H1 (cell line): ENCODE measurements at regions not wholly inside any gene's neighbourhood (a gene's known extent, or its start where the extent isn't known, plus 50 kb on each side); places are given as distances from the start of the nearest gene placed in this dataset.

ENCODE experiments used
- CTCF ChIA-PET: fragments of 300-600 bp; sonication (Branson Sonifier 250); formaldehyde crosslinking; loops from one replicate; lab custom pipeline; 2021; ENCODE audit not compliant: partially characterized antibody; lab: Charles Lee
- POLR2A ChIA-PET: fragments of 300-600 bp; sonication (Branson Sonifier 250); formaldehyde crosslinking; loops from one replicate; lab custom pipeline; 2021; ENCODE audit warnings: inconsistent platforms; ENCODE audit not compliant: partially characterized antibody; lab: Charles Lee
- DNase-seq, 2 experiments: peaks; one replicate each; pipeline versions ENCODE4 v3.0.0 to v3.0.0-alpha.2; 2010 to 2022; ENCODE audit warnings: low spot score in 2 of 2, low read depth in 1 of 2, mixed read lengths in 1 of 2
- FAIRE-seq: peaks from 2 replicates; lab custom pipeline; 2011; peaks lifted over from hg19 to GRCh38; lab: Jason Lieb, UNC
- H2AFZ ChIP-seq: 2 replicates; pipeline ENCODE4 v1.8.1; 2012; ENCODE audit warnings: low read length, inconsistent platforms
- H2AK5ac ChIP-seq: 2 replicates; pipeline ENCODE4 v1.6.1; 2013; ENCODE audit warnings: low read depth, low read length
- H2BK120ac ChIP-seq: replicated peaks from 2 replicates; pipeline ENCODE3; 2013; ENCODE audit warnings: low read depth, low read length, inconsistent platforms
- H2BK12ac ChIP-seq: 2 replicates; pipeline ENCODE4 v1.6.1; 2013; ENCODE audit warnings: low read depth, low read length
- H2BK15ac ChIP-seq: 2 replicates; pipeline ENCODE4 v1.6.1; 2013; ENCODE audit warnings: low read length
- H2BK20ac ChIP-seq: 2 replicates; pipeline ENCODE4 v1.6.1; 2013; ENCODE audit warnings: low read length
- H2BK5ac ChIP-seq: 2 replicates; pipeline ENCODE4 v1.6.1; 2013; ENCODE audit warnings: low read depth, low read length
- H3K14ac ChIP-seq: 2 replicates; pipeline ENCODE4 v1.6.1; 2013; ENCODE audit warnings: inconsistent platforms; ENCODE audit not compliant: insufficient read length
- H3K18ac ChIP-seq: 2 replicates; pipeline ENCODE4 v1.6.1; 2013; ENCODE audit warnings: low read length; ENCODE audit errors: extremely low read depth
- H3K23ac ChIP-seq: 2 replicates; pipeline ENCODE4 v1.6.1; 2013; ENCODE audit warnings: inconsistent platforms; ENCODE audit not compliant: insufficient read length
- H3K23me2 ChIP-seq: 2 replicates; pipeline ENCODE4 v1.6.1; 2013; ENCODE audit warnings: low read depth, low read length
- H3K27ac ChIP-seq: 2 replicates; pipeline ENCODE4 v1.6.1; 2011; ENCODE audit warnings: low read depth, low read length, inconsistent platforms
- H3K27me3 ChIP-seq, 4 experiments: replicated peaks in 1 of 4; 1 replicate in 1 of 4; 2 replicates in 3 of 4; pipeline versions ENCODE4 v1.6.1 to v1.8.1; 2011 to 2013; ENCODE audit warnings: low read length in 3 of 4, mild to moderate bottlenecking in 3 of 4, inconsistent platforms in 2 of 4, mixed read lengths in 2 of 4, moderate library complexity in 1 of 4; ENCODE audit not compliant: control insufficient read depth in 3 of 4, insufficient read depth in 3 of 4; ENCODE audit errors: extremely low read depth in 1 of 4
- H3K36me3 ChIP-seq, 4 experiments: 2 replicates each; pipeline versions ENCODE4 v1.6.1 to v1.8.1; 2011 to 2013; ENCODE audit warnings: mild to moderate bottlenecking in 4 of 4, low read length in 3 of 4, moderate library complexity in 2 of 4, control low read depth in 1 of 4, inconsistent platforms in 1 of 4; ENCODE audit not compliant: insufficient read depth in 4 of 4, control insufficient read depth in 2 of 4
- H3K4ac ChIP-seq: replicated peaks from 2 replicates; pipeline ENCODE3; 2013; ENCODE audit warnings: low read length, low read depth, mixed read lengths, inconsistent platforms; ENCODE audit not compliant: insufficient read length
- H3K4me1 ChIP-seq, 4 experiments: replicated peaks in 1 of 4; 1 replicate in 1 of 4; 2 replicates in 3 of 4; pipeline versions ENCODE4 v1.6.1 to v1.8.1; 2011 to 2013; ENCODE audit warnings: low read length in 3 of 4, inconsistent platforms in 2 of 4, mixed read lengths in 1 of 4; ENCODE audit not compliant: insufficient read depth in 4 of 4, control insufficient read depth in 3 of 4
- H3K4me2 ChIP-seq, 2 experiments: 2 replicates each; pipeline versions ENCODE4 v1.6.1 to v1.8.1; 2011 to 2013; ENCODE audit warnings: low read depth in 2 of 2, low read length in 2 of 2, control low read depth in 1 of 2, inconsistent platforms in 1 of 2, mild to moderate bottlenecking in 1 of 2; ENCODE audit not compliant: insufficient read depth in 1 of 2
- H3K4me3 ChIP-seq, 4 experiments: fragments of 200-600, 300-600 bp in 1 of 4; sonication (generic), shearing (Covaris generic), sonication (Bioruptor Twin) in 1 of 4; 2 replicates each; pipeline versions ENCODE4 v1.5.1 to v1.8.1; 2011 to 2016; ENCODE audit warnings: low read length in 4 of 4, low read depth in 3 of 4, control low read depth in 2 of 4, inconsistent platforms in 2 of 4, mild to moderate bottlenecking in 2 of 4, mixed read lengths in 1 of 4, moderate library complexity in 1 of 4; ENCODE audit not compliant: insufficient read depth in 2 of 4; ENCODE audit errors: extremely low read depth in 1 of 4
- H3K56ac ChIP-seq: replicated peaks from 2 replicates; pipeline ENCODE3; 2013; ENCODE audit warnings: low read depth, mild to moderate bottlenecking, mixed read lengths, low read length, inconsistent platforms; ENCODE audit not compliant: insufficient read length
- H3K79me1 ChIP-seq: 2 replicates; pipeline ENCODE4 v1.6.1; 2013; ENCODE audit warnings: low read depth, low read length, control low read depth
- H3K79me2 ChIP-seq, 2 experiments: 2 replicates each; pipeline versions ENCODE4 v1.6.1 to v1.8.1; 2012 to 2013; ENCODE audit warnings: low read length in 2 of 2, mild to moderate bottlenecking in 2 of 2, inconsistent platforms in 1 of 2; ENCODE audit not compliant: insufficient read depth in 2 of 2, control insufficient read depth in 1 of 2
- H3K9ac ChIP-seq, 4 experiments: replicated peaks in 1 of 4; 1 replicate in 1 of 4; 2 replicates in 3 of 4; pipeline versions ENCODE4 v1.6.1 to v1.8.1; 2011 to 2013; ENCODE audit warnings: low read depth in 3 of 4, low read length in 3 of 4, control low read depth in 2 of 4, mild to moderate bottlenecking in 2 of 4, moderate library complexity in 2 of 4, inconsistent platforms in 1 of 4; ENCODE audit errors: extremely low read depth in 1 of 4
- H3K9me3 ChIP-seq, 2 experiments: 2 replicates each; pipeline versions ENCODE4 v1.6.1 to v1.8.1; 2012 to 2013; ENCODE audit warnings: mild to moderate bottlenecking in 2 of 2, moderate library complexity in 2 of 2, control low read depth in 1 of 2, inconsistent platforms in 1 of 2, low read depth in 1 of 2, low read length in 1 of 2, mixed read lengths in 1 of 2; ENCODE audit not compliant: insufficient read depth in 2 of 2
- H4K20me1 ChIP-seq, 2 experiments: replicated peaks in 1 of 2; 2 replicates each; pipeline versions ENCODE3 to v1.8.1; 2011 to 2013; ENCODE audit warnings: inconsistent platforms in 2 of 2, low read length in 2 of 2, mild to moderate bottlenecking in 1 of 2; ENCODE audit not compliant: insufficient read depth in 2 of 2, control insufficient read depth in 1 of 2
- H4K5ac ChIP-seq: 2 replicates; pipeline ENCODE4 v1.6.1; 2013; ENCODE audit warnings: low read length, low read depth, mixed read lengths, inconsistent platforms; ENCODE audit not compliant: insufficient read length
- H4K8ac ChIP-seq: 2 replicates; pipeline ENCODE4 v1.8.0; 2013; ENCODE audit warnings: mild to moderate bottlenecking, moderate library complexity, low read length, inconsistent platforms; ENCODE audit not compliant: insufficient read depth; ENCODE audit errors: extremely low read depth
- H4K91ac ChIP-seq: replicated peaks from 2 replicates; pipeline ENCODE3; 2013; ENCODE audit warnings: low read length, mixed read lengths, inconsistent platforms; ENCODE audit not compliant: insufficient read length
- BACH1 ChIP-seq: IDR thresholded peaks from 2 replicates; pipeline ENCODE4 v1.6.1; 2012; ENCODE audit warnings: low read length, improper control_type of control experiment
- CHD1 ChIP-seq: IDR thresholded peaks from 2 replicates; pipeline ENCODE4 v1.6.1; 2012; ENCODE audit warnings: low read depth, low read length, improper control_type of control experiment
- EGR1 ChIP-seq: IDR thresholded peaks from 2 replicates; pipeline ENCODE4 v1.6.1; 2011; ENCODE audit warnings: low read depth, low read length, borderline replicate concordance
- HDAC6 ChIP-seq: IDR thresholded peaks from one replicate; pipeline ENCODE4 v1.7.1; 2012; ENCODE audit warnings: low read depth, mild to moderate bottlenecking, inconsistent platforms, low read length, moderate library complexity
- KDM1A ChIP-seq: fragments of 200-600, 300-600 bp; sonication (generic); IDR thresholded peaks from 2 replicates; pipeline ENCODE4 v1.7.1; 2016; ENCODE audit warnings: mild to moderate bottlenecking, low read length, borderline replicate concordance
- KDM4A ChIP-seq: IDR thresholded peaks from one replicate; pipeline ENCODE4 v1.7.1; 2012; ENCODE audit warnings: low read depth, mild to moderate bottlenecking, moderate library complexity, low read length, inconsistent platforms; ENCODE audit not compliant: severe bottlenecking
- PHF8 ChIP-seq: fragments of 200-600 bp; sonication (generic); conservative IDR thresholded peaks from 2 replicates; pipeline ENCODE4 v1.7.1; 2012; ENCODE audit warnings: low read depth, mild to moderate bottlenecking, inconsistent platforms, low read length, moderate library complexity
- SUZ12 ChIP-seq: fragments of 200-600 bp; sonication (generic); IDR thresholded peaks from 2 replicates; pipeline ENCODE4 v1.6.1; 2012; ENCODE audit warnings: mild to moderate bottlenecking, inconsistent platforms, low read length, moderate library complexity, mixed read lengths
- TAF7 ChIP-seq: optimal IDR thresholded peaks from 2 replicates; pipeline ENCODE3; 2011; ENCODE audit warnings: low read depth, mild to moderate bottlenecking, inconsistent platforms, low read length, moderate library complexity, borderline replicate concordance
- TCF12 ChIP-seq: IDR thresholded peaks from 2 replicates; pipeline ENCODE4 v1.6.1; 2011; ENCODE audit warnings: low read depth, mild to moderate bottlenecking, low read length
- USF2 ChIP-seq: IDR thresholded peaks from 2 replicates; pipeline ENCODE4 v1.6.1; 2011; ENCODE audit warnings: low read length, improper control_type of control experiment

- Histone ChIP-seq H2BK12ac (no peak overlapping the region), H3K23ac (no peak overlapping the region), H2AK5ac (no peak overlapping the region), H3K9me3 (no peaks in the 10 kb centered on the region), H3K56ac (no peak overlapping the region), H3K14ac (no peak overlapping the region), H4K5ac (no peak overlapping the region), H3K4me1 (no peaks in the 10 kb centered on the region), H3K23me2 (no peaks in the 10 kb centered on the region)
- POLR2A ChIA-PET: no interaction called here
- DNase-seq: no peak
- no peak for TF ChIP-seq TAF7
- TF ChIP-seq SUZ12: no peak
- TF ChIP-seq USF2: no peak
- TF ChIP-seq KDM4A: no peak
- TF ChIP-seq TCF12: no peak
- no peak for TF ChIP-seq EGR1
- TF ChIP-seq PHF8: no peak
- TF ChIP-seq CHD1: no peak
- no peak for TF ChIP-seq KDM1A
- no peak for TF ChIP-seq BACH1
- TF ChIP-seq HDAC6: no peak
- TF ChIP-seq, all 59 proteins: peak for 0
- Histone ChIP-seq H3K4me3 (no peak overlapping the region), H3K27me3 (no peaks in the 10 kb centered on the region), H3K9ac (no peak overlapping the region), H3K79me1 (no peaks in the 10 kb centered on the region), H3K4ac (no peak overlapping the region), H4K91ac (no peak overlapping the region), H3K18ac (no peak overlapping the region), H2BK120ac (no peak overlapping the region), H3K36me3 (no peaks in the 10 kb centered on the region), H3K79me2 (no peaks in the 10 kb centered on the region), H2BK15ac (no peak overlapping the region), H3K27ac (no peak overlapping the region), H4K8ac (no peak overlapping the region), H4K20me1 (no peaks in the 10 kb centered on the region), H3K4me2 (no peak overlapping the region), H2AFZ (no peak overlapping the region), H2BK20ac (no peak overlapping the region), H2BK5ac (no peak overlapping the region)
- CTCF ChIA-PET: interaction anchor here (0.7 to 1.6 kb wide), 3 partner anchors 46 to 961 kb away, joined by 3 to 4 read pairs (median 3); no protein-coding TSS in a partner anchor
- no peak for FAIRE-seq
These were observed 110.7 kb upstream of the HNRNPA3 start for GRCh38 chr2:177101930-177102329.
